ENCODE measurements at regions not wholly inside any gene's neighbourhood (a gene's known extent, or its start where the extent isn't known, plus 50 kb on each side); places are given as distances from the start of the nearest gene placed in this dataset.
A peak's percentile ranks its signal among the peaks of the same experiment; 100 is the strongest.
"Not testable (repeated sequence)": the region's sequence is repeated elsewhere in the genome, so short reads cannot be mapped to it uniquely, and the experiment has no call there.

DNA sequence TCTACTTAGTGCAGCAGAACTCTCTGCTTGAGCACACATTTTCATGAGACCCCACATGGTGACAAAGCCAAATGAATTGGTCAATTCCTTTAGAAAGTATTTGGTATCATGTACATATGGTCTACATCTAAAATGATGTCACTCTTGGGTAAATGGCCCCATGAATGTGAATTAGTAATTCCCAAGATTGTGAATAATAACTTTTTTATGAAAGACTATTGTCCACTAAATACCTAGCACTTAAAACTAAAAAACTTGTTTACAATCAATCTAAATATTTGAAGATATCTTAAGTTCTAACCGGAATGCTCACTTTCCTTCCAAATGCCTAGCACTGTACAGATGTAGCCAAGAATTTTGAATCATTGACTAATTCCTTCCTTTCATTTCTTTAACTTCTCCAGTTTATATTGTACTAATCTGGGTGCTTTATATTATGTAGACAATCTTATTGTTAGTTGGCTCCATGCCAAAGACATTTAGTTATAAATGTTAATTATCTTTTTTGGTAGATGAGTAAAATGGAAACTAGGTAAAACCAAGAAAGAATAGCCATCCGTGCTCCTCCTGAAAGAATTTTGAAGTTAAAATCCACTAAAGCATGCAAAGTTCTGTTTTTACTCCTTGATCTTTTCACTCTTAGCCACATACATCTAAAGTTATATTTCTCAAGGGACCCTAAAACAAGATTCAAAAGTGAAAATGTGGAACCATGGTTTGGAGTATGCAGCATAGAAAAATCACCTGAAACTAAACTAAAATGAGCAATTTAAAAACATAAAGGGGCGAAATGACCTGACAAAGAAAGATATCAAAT, 145.0 kb upstream of the ARHGAP20 start:
- TF ChIP-seq, protein P1, sequence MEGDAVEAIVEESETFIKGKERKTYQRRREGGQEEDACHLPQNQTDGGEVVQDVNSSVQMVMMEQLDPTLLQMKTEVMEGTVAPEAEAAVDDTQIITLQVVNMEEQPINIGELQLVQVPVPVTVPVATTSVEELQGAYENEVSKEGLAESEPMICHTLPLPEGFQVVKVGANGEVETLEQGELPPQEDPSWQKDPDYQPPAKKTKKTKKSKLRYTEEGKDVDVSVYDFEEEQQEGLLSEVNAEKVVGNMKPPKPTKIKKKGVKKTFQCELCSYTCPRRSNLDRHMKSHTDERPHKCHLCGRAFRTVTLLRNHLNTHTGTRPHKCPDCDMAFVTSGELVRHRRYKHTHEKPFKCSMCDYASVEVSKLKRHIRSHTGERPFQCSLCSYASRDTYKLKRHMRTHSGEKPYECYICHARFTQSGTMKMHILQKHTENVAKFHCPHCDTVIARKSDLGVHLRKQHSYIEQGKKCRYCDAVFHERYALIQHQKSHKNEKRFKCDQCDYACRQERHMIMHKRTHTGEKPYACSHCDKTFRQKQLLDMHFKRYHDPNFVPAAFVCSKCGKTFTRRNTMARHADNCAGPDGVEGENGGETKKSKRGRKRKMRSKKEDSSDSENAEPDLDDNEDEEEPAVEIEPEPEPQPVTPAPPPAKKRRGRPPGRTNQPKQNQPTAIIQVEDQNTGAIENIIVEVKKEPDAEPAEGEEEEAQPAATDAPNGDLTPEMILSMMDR (IDR thresholded peaks at IDR 0.05; ENCODE audit: unreplicated experiment): no peak
- H3K27me3 Mint-ChIP-seq (ENCODE audit: low read depth): peaks cover 5% of the 10 kb centered on the region
- peaks cover 48% of the 10 kb centered on the region for H3K4me1 Mint-ChIP-seq
- no peak overlapping the region for H3K27ac Mint-ChIP-seq
- H3K4me3 Mint-ChIP-seq: no peak overlapping the region
- no peak for DNase-seq (ENCODE audit: low spot score in 2 of 2, unreplicated experiment in 2 of 2)
- peaks cover 3% of the 10 kb centered on the region for H3K9me3 Mint-ChIP-seq
- no peaks in the 10 kb centered on the region for H3K36me3 Mint-ChIP-seq

DNA sequence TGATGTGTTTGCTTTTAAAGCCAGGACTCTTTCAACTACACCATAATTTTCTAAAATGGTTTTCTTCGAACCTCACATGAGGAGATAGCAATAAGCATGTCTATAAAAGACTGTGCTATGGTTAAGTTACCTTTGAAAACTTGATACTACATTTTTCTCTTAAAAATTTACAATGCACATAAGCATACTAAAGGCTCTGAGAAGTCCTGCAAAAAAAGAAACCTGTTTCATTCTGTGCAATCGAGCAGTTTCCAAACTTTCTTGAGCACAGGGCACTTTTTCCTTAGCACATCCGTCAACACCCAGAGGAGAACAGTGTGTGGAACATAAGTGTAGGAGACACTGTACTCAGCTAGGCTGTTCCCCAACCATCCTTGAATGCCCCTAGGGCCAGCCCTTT, 144.1 kb upstream of the ARHGAP20 start:
- peaks cover 5% of the 10 kb centered on the region for H3K27me3 Mint-ChIP-seq (ENCODE audit: low read depth)
- no peaks in the 10 kb centered on the region for H3K36me3 Mint-ChIP-seq
- peaks cover 3% of the 10 kb centered on the region for H3K9me3 Mint-ChIP-seq
- TF ChIP-seq, protein P1 (IDR thresholded peaks at IDR 0.05; ENCODE audit: unreplicated experiment): no peak
- no peak for DNase-seq (ENCODE audit: low spot score in 2 of 2, unreplicated experiment in 2 of 2)
- H3K4me1 Mint-ChIP-seq: peaks cover 43% of the 10 kb centered on the region
- H3K27ac Mint-ChIP-seq: no peak overlapping the region
- H3K4me3 Mint-ChIP-seq: no peak overlapping the region

DNA sequence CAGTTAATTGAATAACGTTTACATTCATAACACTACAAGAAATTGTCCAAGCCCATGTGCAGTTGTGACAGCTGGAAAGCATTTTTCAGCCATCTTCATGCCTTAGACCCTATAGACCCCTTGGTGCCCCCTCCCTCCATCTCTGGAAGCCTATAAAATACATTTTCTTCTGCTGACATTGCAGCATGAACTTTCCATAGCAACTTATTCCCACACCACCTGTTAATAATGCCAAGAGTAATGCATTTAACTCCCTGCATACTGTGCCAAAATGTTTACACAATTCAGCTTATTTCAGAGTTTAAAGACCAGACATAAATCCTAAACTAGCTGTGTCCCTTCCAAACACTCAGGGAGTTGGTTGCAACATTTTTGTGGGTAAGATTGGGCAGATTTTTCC, 143.0 kb upstream of the ARHGAP20 start:
- H3K27me3 Mint-ChIP-seq (ENCODE audit: low read depth): peaks cover 5% of the 10 kb centered on the region
- TF ChIP-seq, protein P1 (IDR thresholded peaks at IDR 0.05; ENCODE audit: unreplicated experiment): no peak
- peaks cover 3% of the 10 kb centered on the region for H3K9me3 Mint-ChIP-seq
- DNase-seq (ENCODE audit: low spot score in 2 of 2, unreplicated experiment in 2 of 2): no peak
- H3K36me3 Mint-ChIP-seq: no peaks in the 10 kb centered on the region
- H3K27ac Mint-ChIP-seq: no peak overlapping the region
- peaks cover 46% of the 10 kb centered on the region for H3K4me1 Mint-ChIP-seq
- no peak overlapping the region for H3K4me3 Mint-ChIP-seq

DNA sequence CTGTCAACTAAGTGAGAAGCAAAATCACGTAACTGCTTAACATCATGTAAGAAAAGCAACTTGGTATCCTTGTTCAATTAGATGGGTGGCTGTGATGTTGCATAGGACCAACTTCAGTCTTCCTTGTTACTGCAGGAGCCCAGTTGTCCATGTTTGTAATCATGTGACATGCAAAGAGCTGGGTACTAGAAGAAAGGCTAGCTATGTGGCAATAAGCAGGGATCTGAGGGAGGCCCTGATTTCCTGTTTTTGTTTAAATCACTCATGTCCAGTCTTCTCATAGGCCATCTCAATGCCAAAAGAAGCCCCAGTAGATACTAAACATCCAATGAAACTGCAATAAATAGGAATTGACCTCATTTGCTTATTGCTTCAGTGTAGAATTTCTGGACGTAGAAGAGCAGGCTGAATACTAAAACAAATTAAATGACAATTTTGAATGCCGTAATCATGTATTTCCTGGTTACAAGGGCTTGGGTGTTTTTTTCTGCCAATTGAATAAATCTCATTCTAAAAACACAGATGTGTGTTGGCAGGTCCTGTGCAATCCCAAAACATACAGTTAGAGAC, 140.8 kb upstream of the ARHGAP20 start:
- Mint-ChIP-seq H3K27me3 (ENCODE audit: low read depth) (peaks cover 8% of the 10 kb centered on the region), H3K36me3 (peaks cover 4% of the 10 kb centered on the region), H3K9me3 (peaks cover 14% of the 10 kb centered on the region), H3K4me1 (peaks cover 33% of the 10 kb centered on the region), H3K4me3 (no peak overlapping the region), H3K27ac (no peak overlapping the region)
- DNase-seq (ENCODE audit: low spot score in 2 of 2, unreplicated experiment in 2 of 2): no peak
- TF ChIP-seq, protein P1 (IDR thresholded peaks at IDR 0.05; ENCODE audit: unreplicated experiment): no peak

DNA sequence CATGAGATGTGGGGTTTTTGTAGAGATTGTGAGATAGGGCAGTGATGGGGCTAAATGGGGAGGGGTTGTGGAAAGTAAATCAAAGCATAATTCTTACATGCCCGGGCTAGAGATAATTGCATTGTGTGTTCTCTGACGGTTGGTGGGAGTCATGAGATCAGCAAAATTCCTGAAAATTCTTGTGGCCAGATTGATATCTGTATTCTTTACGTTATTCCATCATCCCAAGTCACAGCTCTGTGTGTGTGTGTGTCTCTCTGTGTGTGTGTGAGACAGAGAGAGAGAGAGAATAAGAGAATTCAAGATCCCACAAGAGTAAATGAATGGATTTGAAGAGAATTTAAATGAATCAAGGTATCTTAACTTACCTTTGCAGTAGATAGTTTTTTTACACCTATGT, 138.6 kb upstream of the ARHGAP20 start:
- Mint-ChIP-seq H3K9me3 (peaks cover 20% of the 10 kb centered on the region), H3K27ac (peak overlapping the region; percentile 7), H3K4me1 (peaks cover 20% of the 10 kb centered on the region), H3K36me3 (peaks cover 12% of the 10 kb centered on the region), H3K27me3 (ENCODE audit: low read depth) (peaks cover 14% of the 10 kb centered on the region), H3K4me3 (no peak overlapping the region)
- DNase-seq (ENCODE audit: low spot score in 2 of 2, unreplicated experiment in 2 of 2): no peak
- TF ChIP-seq, protein P1 (IDR thresholded peaks at IDR 0.05; ENCODE audit: unreplicated experiment): no peak

DNA sequence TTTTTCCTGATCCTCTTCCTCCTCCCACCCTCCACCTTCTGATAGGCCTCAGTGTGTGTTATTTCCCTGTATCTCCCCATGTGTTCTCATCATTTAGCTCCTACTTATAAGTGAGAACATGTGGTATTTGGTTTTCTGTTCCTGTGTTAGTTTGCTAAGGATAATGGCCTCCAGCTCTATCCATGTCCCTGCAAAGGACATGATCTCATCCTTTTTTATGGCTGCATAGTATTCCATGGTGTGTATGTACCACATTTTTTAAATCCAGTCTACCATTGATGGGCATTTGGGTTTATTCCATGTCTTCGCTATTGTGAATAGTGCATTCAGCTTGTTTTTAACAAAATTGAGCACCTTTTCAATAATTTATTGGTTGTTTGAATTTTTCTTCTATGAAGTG, 130.8 kb upstream of the ARHGAP20 start:
- H3K36me3 Mint-ChIP-seq; H3K27ac Mint-ChIP-seq; H3K4me1 Mint-ChIP-seq; DNase-seq (ENCODE audit: low spot score in 2 of 2, unreplicated experiment in 2 of 2); H3K4me3 Mint-ChIP-seq: not testable (repeated sequence)
- peaks cover 17% of the 10 kb centered on the region for H3K27me3 Mint-ChIP-seq (ENCODE audit: low read depth)
- peaks cover 18% of the 10 kb centered on the region for H3K9me3 Mint-ChIP-seq

Measured in mesothelial cell of epicardium (in vitro differentiated cells).